Keratinocyte (primary cell): ENCODE measurements at regions not wholly inside any gene's neighbourhood (a gene's known extent, or its start where the extent isn't known, plus 50 kb on each side); places are given as distances from the start of the nearest gene placed in this dataset.

Experiments used
- DNase-seq: peaks from one replicate; pipeline ENCODE4 v3.0.0-alpha.2; 2011; ENCODE audit warnings: low read depth, missing footprints, low spot score
- FAIRE-seq: peaks from 2 replicates; lab custom pipeline; 2011; peaks lifted over from hg19 to GRCh38; lab: Jason Lieb, UNC
- H2AFZ ChIP-seq: 2 replicates; pipeline ENCODE4 v1.6.0; 2012; ENCODE audit warnings: low read length, control low read depth, inconsistent platforms; ENCODE audit not compliant: control insufficient read depth
- H3K27ac ChIP-seq: 2 replicates; pipeline ENCODE4 v1.5.1; 2011; ENCODE audit warnings: low read length; ENCODE audit not compliant: control insufficient read depth, insufficient read depth
- H3K27me3 ChIP-seq: 3 replicates; pipeline ENCODE4 v1.6.0; 2011; ENCODE audit warnings: low read length; ENCODE audit not compliant: control insufficient read depth, insufficient read depth; ENCODE audit errors: extremely low read depth
- H3K36me3 ChIP-seq, 2 experiments: 2 replicates in 1 of 2; 3 replicates in 1 of 2; pipeline ENCODE4 v1.5.1; 2011; ENCODE audit warnings: low read length in 2 of 2, mild to moderate bottlenecking in 1 of 2; ENCODE audit not compliant: control insufficient read depth in 2 of 2, insufficient read depth in 2 of 2; ENCODE audit errors: extremely low read depth in 1 of 2
- H3K4me1 ChIP-seq: 3 replicates; pipeline ENCODE4 v1.5.1; 2011; ENCODE audit warnings: low read length; ENCODE audit not compliant: control insufficient read depth, insufficient read depth; ENCODE audit errors: extremely low read depth
- H3K4me2 ChIP-seq: 3 replicates; pipeline ENCODE4 v1.6.0; 2011; ENCODE audit warnings: low read depth, low read length; ENCODE audit not compliant: control insufficient read depth, insufficient read depth; ENCODE audit errors: extremely low read depth
- H3K4me3 ChIP-seq, 3 experiments: fragments of 200-600 bp in 1 of 3; sonication (generic) in 1 of 3; 2 replicates in 2 of 3; 3 replicates in 1 of 3; pipeline ENCODE4 v1.5.1; 2011 to 2016; ENCODE audit warnings: low read length in 3 of 3, mild to moderate bottlenecking in 3 of 3, control low read depth in 2 of 3, inconsistent platforms in 1 of 3, low read depth in 1 of 3, mixed read lengths in 1 of 3, mixed run types in 1 of 3, moderate library complexity in 1 of 3; ENCODE audit not compliant: control insufficient read depth in 2 of 3, insufficient read depth in 2 of 3; ENCODE audit errors: extremely low read depth in 1 of 3
- H3K79me2 ChIP-seq: 2 replicates; pipeline ENCODE4 v1.6.0; 2012; ENCODE audit warnings: low read length; ENCODE audit not compliant: control insufficient read depth, insufficient read depth
- H3K9ac ChIP-seq: 3 replicates; pipeline ENCODE4 v1.6.0; 2011; ENCODE audit warnings: low read length; ENCODE audit not compliant: control insufficient read depth, insufficient read depth; ENCODE audit errors: extremely low read depth
- H3K9me1 ChIP-seq: 3 replicates; pipeline ENCODE4 v1.6.0; 2011; ENCODE audit warnings: low read length; ENCODE audit not compliant: control insufficient read depth, insufficient read depth; ENCODE audit errors: extremely low read depth
- H3K9me3 ChIP-seq: 2 replicates; pipeline ENCODE4 v1.5.1; 2012; ENCODE audit warnings: low read depth, low read length; ENCODE audit not compliant: control insufficient read depth
- H4K20me1 ChIP-seq: 3 replicates; pipeline ENCODE4 v1.6.0; 2011; ENCODE audit warnings: low read length; ENCODE audit not compliant: control insufficient read depth, insufficient read depth; ENCODE audit errors: extremely low read depth
- CTCF ChIP-seq, 3 experiments: IDR thresholded peaks in 1 of 3; conservative IDR thresholded peaks in 1 of 3; optimal IDR thresholded peaks in 1 of 3; 2 replicates in 2 of 3; 3 replicates in 1 of 3; pipeline versions ENCODE3 to v1.5.1; 2011; ENCODE audit warnings: low read length in 3 of 3, mild to moderate bottlenecking in 3 of 3, moderate library complexity in 2 of 3, control low read depth in 1 of 3, inconsistent platforms in 1 of 3; ENCODE audit not compliant: insufficient read depth in 2 of 3; ENCODE audit errors: extremely low read depth in 1 of 3
- EZH2 ChIP-seq: IDR thresholded peaks from one replicate; pipeline ENCODE4 v1.6.1; 2012; ENCODE audit warnings: inconsistent platforms, mild to moderate bottlenecking, low read length, moderate library complexity
- dilution Hi-C: fragments of 300-500 bp; cut with MboI; formaldehyde crosslinking; loops from one replicate; pipeline ENCODE4 v1.7.0; 2020; ENCODE audit warnings: low sequenced_read_pairs; ENCODE audit not compliant: extremely low pct_ligation_motif_present

DNA sequence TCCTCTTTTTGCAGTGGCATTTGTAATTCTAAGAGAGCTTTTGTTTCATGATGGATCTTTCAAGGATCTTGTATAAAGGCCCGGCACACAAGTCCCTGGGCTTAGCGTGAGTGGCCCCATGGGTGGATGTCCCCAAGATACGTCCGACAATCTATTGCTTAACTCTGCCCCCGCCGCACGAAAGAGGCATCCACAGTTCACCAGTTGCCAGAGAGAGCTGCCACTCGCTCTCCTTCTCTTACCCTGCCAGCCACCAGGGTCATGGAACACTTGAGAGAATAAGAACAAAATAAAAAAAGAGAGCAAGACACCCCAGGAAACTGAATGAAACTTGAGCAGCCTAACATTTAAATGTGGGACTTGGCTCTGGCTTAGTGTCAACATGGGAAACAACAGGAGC lies 92.3 kb downstream of the CTAGE1 start:
- no peak overlapping the region for H3K9ac ChIP-seq
- H2AFZ ChIP-seq = no peak overlapping the region
- no peaks in the 10 kb centered on the region for H3K36me3 ChIP-seq
- no peaks in the 10 kb centered on the region for H3K79me2 ChIP-seq
- no peaks in the 10 kb centered on the region for H3K4me1 ChIP-seq
- TF ChIP-seq EZH2 (no peak), CTCF (optimal IDR thresholded peaks at IDR 0.05 in 1 of 3, IDR thresholded peaks at IDR 0.05 in 1 of 3, conservative IDR thresholded peaks at IDR 0.05 in 1 of 3; ENCODE audit: extremely low read depth in 1 of 3, insufficient read depth in 2 of 3, low read length in 3 of 3) (no peak)
- no peak overlapping the region for H3K27ac ChIP-seq
- no peaks in the 10 kb centered on the region for H3K9me1 ChIP-seq
- H3K4me3 ChIP-seq = no peak overlapping the region
- H3K9me3 ChIP-seq = no peaks in the 10 kb centered on the region
- no peaks in the 10 kb centered on the region for H4K20me1 ChIP-seq
- FAIRE-seq (no peak), DNase-seq (no peak)
- H3K4me2 ChIP-seq = no peak overlapping the region
- peaks cover 11% of the 10 kb centered on the region for H3K27me3 ChIP-seq
- dilution Hi-C loops = no loop called here

- Histone ChIP-seq H3K4me1 (no peaks in the 10 kb centered on the region), H3K79me2 (no peaks in the 10 kb centered on the region), H3K36me3 (no peaks in the 10 kb centered on the region), H3K9me3 (no peaks in the 10 kb centered on the region), H4K20me1 (no peaks in the 10 kb centered on the region), H3K9me1 (no peaks in the 10 kb centered on the region), H3K27me3 (peaks cover 7% of the 10 kb centered on the region), H3K9ac (peak overlapping the region; percentile 31), H2AFZ (peak overlapping the region; percentile 71), H3K4me2 (peak overlapping the region; percentile 75), H3K4me3 (peak overlapping the region in 2 of 3 experiments; percentile 23 to 54), H3K27ac (no peak overlapping the region)
- dilution Hi-C loops = no loop called here
- FAIRE-seq (no peak), DNase-seq (no peak)
- peak; percentile 31 to 41 (median 37) for TF ChIP-seq CTCF (optimal IDR thresholded peaks at IDR 0.05 in 1 of 3, IDR thresholded peaks at IDR 0.05 in 1 of 3, conservative IDR thresholded peaks at IDR 0.05 in 1 of 3; ENCODE audit: extremely low read depth in 1 of 3, insufficient read depth in 2 of 3, low read length in 3 of 3)
- no peak for TF ChIP-seq EZH2
These were observed 93.3 kb downstream of the CTAGE1 start for GRCh38 chr18:22324191-22325131.
